Panc1 (cell line): ENCODE measurements at regions not wholly inside any gene's neighbourhood (a gene's known extent, or its start where the extent isn't known, plus 50 kb on each side); places are given as distances from the start of the nearest gene placed in this dataset.

Experiments used
- CTCF ChIP-seq: fragments of 450-650 bp; IDR thresholded peaks from 2 replicates; pipeline ENCODE4 v1.5.1; 2017; ENCODE audit warnings: mild to moderate bottlenecking
- POLR2AphosphoS5 ChIP-seq: IDR thresholded peaks from 2 replicates; pipeline ENCODE4 v1.6.1; 2012; ENCODE audit warnings: mild to moderate bottlenecking, low read depth, low read length, moderate library complexity
- REST ChIP-seq, 2 experiments: IDR thresholded peaks; 2 replicates each; pipeline ENCODE4 v1.6.1; 2011 to 2012; ENCODE audit warnings: low read depth in 2 of 2, control low read depth in 1 of 2, low read length in 1 of 2, mild to moderate bottlenecking in 1 of 2, moderate library complexity in 1 of 2; ENCODE audit not compliant: insufficient read depth in 1 of 2
- SIN3A ChIP-seq: IDR thresholded peaks from 2 replicates; pipeline ENCODE4 v1.6.1; 2012; ENCODE audit warnings: low read depth, mild to moderate bottlenecking, low read length, moderate library complexity, borderline replicate concordance; ENCODE audit not compliant: insufficient read depth

- TF ChIP-seq CTCF (no peak), POLR2AphosphoS5 (no peak), REST (IDR thresholded peaks at IDR 0.05; ENCODE audit: insufficient read depth in 1 of 2, low read depth in 2 of 2, low read length in 1 of 2) (no peak), SIN3A (no peak)
Measured at GRCh38 chr3:163018067-163018466, 1521.5 kb downstream of the OTOL1 start.
